HUDEP-2 (cell line): ENCODE measurements at regions not wholly inside any gene's neighbourhood (a gene's known extent, or its start where the extent isn't known, plus 50 kb on each side); places are given as distances from the start of the nearest gene placed in this dataset.
"Not testable (repeated sequence)": the region's sequence is repeated elsewhere in the genome, so short reads cannot be mapped to it uniquely, and the experiment has no call there.

Source experiments
- DNase-seq, 76 experiments: peaks; one replicate each; lab custom pipeline; 2025; ENCODE audit not compliant: unreplicated experiment in 76 of 76; lab: John Stamatoyannopoulos, UW

DNA sequence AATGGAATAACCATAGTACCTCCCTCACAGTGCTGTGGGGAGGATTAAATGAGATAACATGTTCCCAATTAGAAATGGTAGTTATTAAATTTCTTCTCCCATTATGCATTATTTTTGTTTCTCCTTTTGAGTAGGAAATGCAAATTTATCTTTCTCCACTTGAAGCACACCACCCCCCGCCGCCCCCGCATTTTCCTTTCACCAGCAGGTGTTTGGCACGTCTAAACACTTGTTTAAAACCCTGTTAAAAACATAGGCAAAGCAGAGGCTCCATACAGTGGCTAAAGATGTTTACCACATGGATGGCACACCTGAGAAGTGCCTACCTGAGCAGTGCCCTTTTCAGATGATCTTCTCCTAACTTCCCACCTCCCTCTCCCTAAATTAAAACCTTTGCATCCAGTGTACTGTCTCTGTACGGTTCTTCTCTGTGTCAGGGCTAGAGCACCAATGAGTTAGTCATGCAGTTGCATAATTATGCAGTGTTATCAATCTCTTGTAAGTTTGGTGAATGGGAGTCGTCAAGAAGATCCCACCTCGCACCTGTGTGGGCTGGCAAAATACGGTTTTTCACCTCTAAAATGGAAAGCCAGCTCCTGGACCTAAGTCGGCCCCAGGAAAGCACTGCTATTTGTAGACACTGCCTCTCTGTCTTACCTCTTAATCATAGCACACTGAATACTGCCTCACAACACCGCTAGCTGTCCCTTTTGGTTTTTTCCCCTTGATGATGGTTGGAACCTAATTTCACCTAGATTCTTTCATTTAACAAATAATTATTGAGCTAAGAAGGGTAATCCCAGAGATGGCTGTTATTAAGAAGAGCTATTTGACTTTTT is 122.0 kb downstream of the CT47B1 start:
- no peak for DNase-seq

DNA sequence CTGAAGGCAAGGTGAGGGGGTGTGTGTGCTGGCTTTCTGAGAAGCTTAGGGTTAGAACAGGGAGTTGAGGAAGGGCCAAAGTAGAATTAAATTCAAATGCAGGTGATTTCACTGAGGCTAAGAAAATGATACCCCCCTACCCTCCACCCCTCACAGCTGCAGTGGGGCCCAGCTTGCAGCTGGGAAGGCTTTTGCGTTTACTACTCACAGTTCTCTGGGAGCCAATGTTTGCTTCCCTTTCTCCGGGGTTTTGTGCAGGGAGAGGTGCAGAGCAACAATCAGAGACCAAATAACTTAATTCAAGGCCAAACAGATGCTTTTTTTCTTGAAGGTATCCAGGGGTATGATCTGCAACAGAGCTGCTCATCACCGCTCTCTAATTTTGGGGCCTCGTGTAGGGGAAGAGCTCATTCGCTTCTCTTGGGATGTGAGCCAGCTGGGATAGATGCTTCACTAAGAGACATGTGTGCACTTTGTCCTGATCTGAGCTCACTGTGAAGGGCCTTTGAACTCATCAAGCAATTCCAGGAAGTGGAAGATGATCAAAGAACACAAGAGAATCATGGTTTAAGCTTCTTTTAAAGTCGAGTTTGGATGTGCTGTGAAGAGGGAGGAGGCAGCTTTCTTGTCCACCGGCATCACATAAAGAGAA is 122.7 kb upstream of the C1GALT1C1 start:
- no peak for DNase-seq

DNA sequence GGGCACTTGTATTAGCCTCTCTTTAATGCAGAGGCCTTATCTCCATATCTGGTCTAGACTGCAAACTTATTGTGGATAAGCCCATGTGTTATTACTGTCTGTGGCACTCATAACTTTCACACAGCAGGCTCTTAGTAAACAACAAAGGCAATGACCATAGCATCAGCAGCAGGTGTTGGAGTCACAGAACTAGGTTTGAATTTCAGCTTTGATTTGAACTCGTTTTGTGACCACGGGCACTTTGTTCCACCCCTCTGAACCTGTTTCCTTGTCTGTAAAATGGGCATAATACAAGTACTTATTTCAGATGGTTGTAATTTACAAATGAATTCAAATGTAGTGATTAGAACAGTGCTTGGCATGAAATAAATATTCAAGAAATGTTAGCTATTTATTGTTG is 121.8 kb upstream of the C1GALT1C1 start:
- no peak for DNase-seq

DNA sequence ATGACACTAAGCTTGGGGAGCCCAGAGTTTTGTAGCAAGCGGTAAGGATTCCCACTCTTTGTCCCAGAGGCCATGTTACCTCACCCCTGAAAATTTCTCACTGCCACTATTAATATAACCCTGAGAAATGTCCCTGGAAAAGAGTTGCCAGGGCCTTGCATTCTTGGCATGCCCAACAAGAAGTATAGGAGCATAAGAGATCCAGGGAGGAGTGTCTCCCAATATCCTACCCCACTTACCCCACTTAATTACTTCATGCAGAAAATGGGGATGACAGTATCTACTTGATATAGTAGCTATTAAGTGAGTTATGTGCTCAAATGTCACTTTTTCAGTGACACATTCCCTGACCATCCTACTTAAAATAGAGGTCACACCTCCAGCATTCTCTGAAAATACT is 120.5 kb upstream of the C1GALT1C1 start:
- DNase-seq = no peak

DNA sequence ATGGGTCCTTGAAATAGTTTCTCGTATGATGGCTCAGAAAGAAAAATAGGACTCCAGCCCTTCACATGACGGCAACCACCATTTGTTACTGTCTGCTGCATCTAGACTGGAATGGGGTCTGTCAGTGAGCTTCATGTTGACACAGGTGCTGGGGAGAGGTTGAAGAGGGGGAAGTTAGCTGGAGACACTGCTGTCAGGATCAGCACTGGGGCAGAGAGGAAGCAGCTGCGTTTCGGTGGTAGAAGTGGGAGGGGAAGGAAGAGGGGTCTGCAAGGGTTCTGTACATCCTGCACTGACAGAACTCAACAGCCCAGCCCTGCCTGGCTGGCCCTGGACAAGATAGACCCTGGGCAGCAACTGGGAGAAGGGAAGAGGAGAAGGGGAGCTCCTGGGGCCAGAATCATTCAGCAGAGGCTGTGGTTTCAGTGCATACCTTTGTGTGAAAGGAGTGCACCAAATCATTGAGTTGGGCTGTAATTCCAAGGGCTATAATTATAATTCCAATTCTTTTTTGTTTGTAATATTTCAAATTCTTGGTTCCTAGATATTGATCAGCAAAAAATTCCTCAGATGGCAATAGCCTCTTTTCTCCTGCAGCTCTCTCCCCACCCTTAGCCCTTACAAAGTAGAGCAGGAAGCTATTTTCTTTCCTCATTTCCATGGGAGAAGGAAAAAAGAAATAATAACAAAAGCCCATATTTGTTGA is 119.4 kb upstream of the C1GALT1C1 start:
- no peak for DNase-seq

DNA sequence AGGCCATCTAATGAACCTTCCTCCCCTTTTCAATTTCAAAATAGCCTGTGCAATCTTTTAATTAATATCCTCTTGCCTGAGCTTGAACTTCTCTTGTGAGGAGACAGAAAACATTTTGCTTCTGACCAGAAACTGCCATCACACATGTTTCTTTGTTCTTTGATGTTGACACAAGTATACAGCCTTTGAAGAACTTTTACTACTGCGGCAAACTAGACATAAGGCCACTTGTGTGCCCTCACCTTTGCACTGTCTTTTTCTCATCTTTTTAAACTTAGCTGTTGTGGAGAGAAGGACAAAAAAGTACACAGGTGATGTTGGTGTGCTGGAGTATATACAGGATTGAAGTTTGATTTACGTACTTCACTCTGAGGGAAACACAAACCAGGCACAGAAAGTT is 116.3 kb upstream of the C1GALT1C1 start:
- no peak for DNase-seq

DNA sequence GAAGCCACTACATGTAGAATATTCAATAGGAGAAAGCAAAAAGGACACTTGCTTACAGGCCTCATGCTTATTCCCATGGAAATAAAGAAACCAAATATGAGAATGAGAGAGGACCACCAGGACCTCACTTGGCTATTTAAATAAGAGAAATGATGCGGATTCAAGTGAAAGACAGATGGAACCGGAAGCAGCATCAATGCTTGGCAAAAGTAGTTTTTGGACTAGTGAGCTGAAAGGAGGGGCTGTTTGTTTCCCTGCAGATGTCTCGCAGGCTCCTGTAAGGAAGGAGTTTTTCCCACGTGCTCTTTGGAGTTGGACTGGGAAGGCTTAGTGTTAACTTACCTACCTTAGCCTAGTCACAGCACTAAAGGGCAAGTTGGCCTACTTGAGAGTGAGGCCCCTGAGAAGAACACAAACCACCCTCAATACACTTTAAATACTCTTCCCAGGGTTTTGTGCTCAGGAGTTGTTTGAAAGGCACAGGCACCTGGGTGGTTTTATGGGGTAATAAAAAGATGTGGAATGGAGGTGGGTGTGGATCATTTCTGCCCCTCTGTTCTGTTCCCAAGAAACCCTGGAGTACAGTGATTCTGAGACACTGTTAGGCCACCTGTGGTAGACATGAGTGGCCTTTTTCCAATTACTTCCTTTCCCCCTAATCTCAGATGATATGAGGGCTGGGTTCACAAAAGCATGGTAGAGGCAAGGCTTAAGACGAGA is 113.3 kb upstream of the C1GALT1C1 start:
- no peak for DNase-seq

DNA sequence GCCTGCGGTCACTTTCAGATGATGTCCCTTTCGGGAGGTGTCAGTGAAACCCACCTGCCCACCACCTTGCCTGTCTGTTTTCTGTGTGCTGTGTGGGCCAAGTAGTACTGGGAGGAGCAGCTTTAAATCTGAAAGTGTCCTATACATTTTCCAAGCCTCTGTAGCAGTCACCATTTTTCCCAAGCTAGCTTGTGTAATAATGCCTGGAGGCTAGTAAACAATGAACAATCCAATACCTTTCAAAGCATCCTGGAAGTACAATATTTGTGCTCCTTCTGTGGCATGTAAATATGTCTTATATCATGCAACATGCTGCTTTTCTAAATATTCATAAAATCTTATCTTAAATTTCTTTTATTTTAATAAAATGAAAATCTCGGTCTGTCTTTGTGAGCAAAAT is 111.6 kb upstream of the C1GALT1C1 start:
- no peak for DNase-seq

DNA sequence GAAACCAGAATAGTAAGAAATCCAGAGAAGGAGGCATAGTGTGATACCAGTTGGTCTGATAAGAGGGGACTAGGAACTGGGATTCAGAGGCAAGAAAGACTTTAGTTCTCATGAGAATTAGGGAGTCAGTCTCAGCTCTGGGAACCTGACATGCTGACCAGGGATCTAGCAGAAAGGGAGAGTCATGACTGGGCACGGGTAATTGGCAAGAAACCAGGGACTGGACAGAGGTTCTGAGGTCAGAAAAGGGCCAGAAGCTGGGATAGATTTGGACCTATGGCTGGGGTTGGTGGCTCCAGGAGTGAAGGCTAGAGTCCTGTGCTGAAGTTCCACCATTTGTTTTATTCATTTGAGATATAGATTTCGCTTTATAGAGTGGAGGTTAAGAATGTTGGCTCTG is 110.2 kb upstream of the C1GALT1C1 start:
- DNase-seq = no peak

DNA sequence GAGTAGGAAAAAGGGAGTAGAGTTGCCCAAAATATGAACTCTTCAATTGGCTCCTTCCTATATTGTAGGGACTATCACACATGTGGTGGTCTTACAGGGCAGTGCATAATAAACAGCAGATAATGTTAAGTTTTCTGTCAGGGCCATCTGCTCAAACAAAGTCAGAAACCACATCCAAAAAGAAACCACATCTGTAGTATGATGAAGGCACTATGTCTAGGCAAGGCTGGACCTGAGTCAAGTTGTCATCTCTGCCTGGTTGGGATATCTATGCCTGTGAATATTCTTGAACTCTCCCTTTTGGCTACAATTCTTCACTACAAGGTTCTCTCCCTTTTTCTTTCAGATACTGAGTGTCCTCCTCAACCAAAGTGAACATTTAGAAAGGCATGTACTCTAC is 109.4 kb upstream of the C1GALT1C1 start:
- no peak for DNase-seq

DNA sequence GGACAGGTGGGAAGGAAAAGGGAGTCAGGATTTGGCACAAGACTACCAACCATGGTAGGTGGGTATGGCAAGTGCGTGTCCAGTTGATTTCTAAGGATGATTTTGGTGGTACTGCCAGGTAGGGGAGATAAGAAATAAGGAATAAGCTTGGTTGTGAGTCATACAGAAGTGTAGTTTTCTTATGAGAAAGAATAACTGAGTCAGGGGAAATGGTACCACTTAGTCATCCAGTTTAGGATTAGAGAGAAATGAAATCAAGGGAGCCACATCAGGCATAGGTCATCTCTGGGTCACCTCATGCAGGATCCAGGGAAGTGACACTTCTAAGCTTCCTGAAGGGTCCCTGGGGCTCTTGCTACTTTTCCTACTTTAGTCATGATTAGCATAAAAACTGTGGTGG is 107.1 kb upstream of the C1GALT1C1 start:
- DNase-seq = no peak

DNA sequence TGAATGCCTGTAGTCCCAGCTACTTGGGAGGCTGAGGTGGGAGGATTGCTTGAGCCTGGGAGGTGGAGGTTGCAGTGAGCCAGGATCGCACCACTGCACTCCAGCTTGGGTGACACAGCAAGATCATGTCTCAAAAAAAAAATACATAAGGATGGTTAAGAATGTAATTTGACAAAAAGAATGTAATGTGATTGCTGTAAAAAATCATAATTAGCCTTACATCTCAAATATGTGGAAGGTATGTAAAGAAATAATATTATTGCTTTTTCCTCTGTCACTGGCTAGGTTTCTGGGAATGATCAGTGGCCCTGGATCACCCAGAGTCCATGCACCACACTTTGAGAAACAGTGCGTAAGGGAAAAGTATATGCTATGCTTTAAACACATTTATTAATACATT is 106.1 kb upstream of the C1GALT1C1 start:
- no peak for DNase-seq

DNA sequence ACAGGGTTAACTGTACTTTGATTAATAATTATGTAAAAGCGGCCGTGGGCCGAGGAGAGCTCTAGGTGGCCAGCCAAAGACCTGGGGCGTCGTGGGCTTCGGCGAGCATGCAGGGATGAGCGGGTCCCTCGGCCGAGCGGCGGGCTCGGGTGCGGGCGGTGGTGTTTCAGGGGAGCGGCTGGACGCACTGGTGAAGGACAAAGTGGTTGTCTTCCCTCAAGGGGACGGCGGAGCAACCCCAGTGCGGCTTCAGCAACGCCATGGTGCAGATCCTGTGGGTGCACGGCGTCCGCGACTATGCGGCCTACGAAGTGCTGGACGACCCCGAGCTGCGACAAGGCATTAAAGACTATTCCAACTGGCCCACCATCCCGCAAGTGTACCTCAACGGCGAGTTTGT is 103.0 kb upstream of the C1GALT1C1 start:
- no peak for DNase-seq

DNA sequence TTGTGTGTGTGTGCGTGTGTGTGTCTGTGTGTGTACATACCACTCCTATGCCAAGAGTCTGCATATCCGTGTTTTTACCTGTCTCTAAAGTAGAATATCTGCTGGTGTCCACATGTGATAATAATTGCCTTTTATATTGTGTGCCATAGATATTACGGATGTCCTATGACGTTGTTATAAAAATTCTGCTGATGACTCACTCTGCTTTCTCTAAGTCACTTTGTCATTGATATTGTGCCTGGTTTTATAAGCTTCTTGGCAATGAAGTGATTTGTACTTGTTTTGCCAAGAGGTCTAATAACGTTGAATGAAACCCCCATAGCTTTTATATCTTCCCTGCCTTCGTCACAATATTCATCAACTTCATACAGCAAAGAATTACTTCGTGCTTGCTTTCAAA is 102.6 kb upstream of the C1GALT1C1 start:
- DNase-seq = no peak

DNA sequence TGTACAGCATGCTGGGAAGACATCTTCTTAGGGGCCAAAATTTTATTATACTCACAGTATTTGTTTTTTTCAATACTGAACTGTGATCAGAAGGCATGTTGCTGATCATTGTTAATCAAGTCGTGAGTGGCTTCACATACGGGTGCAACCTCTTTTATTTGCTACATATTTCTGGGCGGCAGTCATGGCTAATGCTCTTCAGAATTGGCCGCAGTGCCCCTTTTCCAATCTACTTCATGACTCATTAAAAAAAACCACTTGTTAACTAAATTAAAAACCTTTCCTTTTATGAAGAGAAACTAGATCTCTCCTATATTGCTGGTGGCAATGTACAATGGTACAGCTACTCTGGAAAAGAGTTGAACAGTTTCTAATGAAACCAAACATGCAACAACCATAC is 101.5 kb upstream of the C1GALT1C1 start:
- DNase-seq = no peak

DNA sequence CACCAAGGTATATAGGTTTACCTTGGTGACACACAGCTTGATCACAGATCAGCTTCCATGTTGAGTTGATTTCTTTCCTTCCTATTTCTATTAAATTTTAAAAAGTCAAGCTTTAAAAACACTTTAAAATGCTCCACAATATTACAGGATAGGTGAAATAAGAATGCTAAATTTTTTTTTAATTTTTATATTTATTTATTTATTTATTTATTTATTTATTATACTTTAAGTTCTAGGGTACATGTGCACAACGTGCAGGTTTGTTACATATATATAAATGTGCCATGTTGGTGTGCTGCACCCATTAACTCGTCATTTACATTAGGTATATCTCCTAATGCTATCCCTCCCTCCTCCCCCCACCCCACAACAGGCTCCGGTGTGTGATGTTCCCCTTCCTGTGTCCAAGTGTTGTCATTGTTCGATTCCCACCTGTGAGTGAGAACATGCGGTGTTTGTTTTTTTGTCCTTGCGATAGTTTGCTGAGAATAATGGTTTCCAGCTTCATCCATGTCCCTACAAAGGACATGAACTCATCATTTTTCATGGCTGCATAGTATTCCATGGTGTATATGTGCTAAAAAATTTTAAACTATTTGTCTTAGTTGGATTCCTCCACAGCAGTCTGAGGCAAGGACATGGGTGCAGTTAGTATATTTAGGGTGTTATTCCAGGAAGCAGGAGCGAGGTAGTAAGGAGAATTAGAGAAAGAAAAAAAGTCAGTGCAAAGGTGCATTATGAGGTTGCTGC is 99.8 kb upstream of the C1GALT1C1 start:
- DNase-seq = not testable (repeated sequence)

DNA sequence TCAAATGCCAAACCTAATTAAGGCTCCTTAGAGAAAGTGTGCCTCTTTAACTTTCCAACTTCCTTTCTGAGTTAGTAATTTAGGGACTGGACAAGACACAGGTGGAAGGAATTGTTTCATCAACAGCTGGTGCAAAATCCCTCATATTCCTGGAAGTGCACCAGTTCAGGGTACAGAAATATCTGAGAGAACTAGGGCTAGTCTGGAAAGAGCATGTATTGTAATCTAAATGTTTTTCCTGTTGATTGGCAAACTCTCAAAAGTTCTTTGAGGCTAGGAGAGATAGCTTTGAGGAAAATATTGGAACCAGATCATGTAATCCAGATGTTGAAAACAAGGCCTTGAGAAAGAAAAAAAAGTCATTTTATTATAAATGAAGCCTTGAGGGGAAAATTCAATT is 98.1 kb upstream of the C1GALT1C1 start:
- no peak for DNase-seq

DNA sequence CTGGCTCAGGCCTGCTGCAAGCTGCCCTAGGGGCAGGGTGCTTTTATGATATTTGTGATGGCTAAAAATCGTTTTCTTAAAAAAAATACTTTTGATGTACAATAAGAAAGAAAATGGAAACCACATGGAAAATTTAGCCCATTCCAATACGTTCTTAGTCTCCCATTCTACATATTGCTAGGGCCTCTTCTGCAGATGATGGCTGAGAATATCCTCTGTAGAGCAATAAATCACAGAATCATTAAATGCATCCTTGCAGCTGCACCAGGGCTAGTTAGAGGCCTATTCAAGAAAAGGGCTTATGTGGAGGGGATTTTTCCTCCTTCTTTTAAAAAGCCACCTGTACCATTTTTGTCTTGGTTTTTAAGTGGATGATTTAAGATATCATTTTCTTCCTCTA is 97.6 kb upstream of the C1GALT1C1 start:
- no peak for DNase-seq

DNA sequence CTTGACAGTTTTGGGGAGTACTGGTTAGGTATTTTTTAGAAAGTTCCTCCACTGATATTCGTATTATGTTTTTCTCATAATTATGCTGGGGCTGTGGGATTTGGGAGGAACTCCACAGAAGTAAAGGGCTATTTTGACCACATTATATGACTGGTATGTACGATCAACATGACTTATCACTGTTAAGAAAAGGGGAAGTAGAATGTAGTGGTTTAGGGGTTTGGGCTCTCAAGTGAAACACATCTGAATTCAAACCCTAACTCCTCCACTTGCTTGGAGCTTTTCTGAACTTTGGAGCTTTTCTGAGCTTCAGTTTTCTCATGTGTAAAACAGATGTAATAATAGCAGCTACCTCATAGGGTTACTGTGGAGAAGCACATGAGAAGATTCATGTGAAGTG is 96.4 kb upstream of the C1GALT1C1 start:
- peak in 2 of 76 experiments; percentile 0 for DNase-seq

DNA sequence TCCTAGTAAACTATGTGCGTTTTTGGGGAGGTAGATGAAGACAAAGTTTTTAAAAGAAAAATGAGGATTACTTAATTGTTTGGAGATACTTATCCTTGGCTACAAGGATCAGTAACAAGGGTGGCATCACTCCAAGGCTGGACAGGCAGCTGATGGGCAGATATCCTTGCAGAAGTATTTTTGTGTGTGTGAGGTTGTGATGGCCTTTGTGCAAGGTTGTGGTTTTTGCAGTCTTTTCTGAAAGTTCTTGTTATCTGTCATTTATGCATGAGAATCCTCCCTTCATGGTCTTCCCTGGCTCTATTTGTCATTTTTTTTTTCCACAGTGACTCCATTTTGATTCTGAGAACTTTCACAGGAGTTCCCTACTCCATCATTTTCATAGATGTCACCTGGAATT is 96.0 kb upstream of the C1GALT1C1 start:
- DNase-seq = no peak
